Mesenchymal stem cell (in vitro differentiated cells and primary cell): ENCODE measurements at regions not wholly inside any gene's neighbourhood (a gene's known extent, or its start where the extent isn't known, plus 50 kb on each side); places are given as distances from the start of the nearest gene placed in this dataset.
"Not testable (repeated sequence)": the region's sequence is repeated elsewhere in the genome, so short reads cannot be mapped to it uniquely, and the experiment has no call there.

Experiments
- DNase-seq: peaks from one replicate; pipeline ENCODE4 v3.0.0-alpha.2; 2013
- H2AFZ ChIP-seq: one replicate; pipeline ENCODE4 v1.6.1; 2013; ENCODE audit warnings: low read depth, mild to moderate bottlenecking, control low read depth, inconsistent platforms, low read length, moderate library complexity
- H2AK5ac ChIP-seq: 2 replicates; pipeline ENCODE4 v1.6.1; 2013; ENCODE audit warnings: low read length, moderate library complexity, mild to moderate bottlenecking, inconsistent platforms; ENCODE audit not compliant: severe bottlenecking
- H2BK120ac ChIP-seq: one replicate; pipeline ENCODE4 v1.6.1; 2013; ENCODE audit warnings: low read depth, mild to moderate bottlenecking, inconsistent platforms, low read length, moderate library complexity
- H2BK12ac ChIP-seq, 2 experiments: one replicate each; pipeline ENCODE4 v1.6.1; 2013; ENCODE audit warnings: inconsistent platforms in 2 of 2, low read length in 2 of 2, mild to moderate bottlenecking in 2 of 2, moderate library complexity in 2 of 2, control low read depth in 1 of 2
- H2BK15ac ChIP-seq: one replicate; pipeline ENCODE4 v1.6.1; 2013; ENCODE audit warnings: mild to moderate bottlenecking, low read depth, inconsistent platforms; ENCODE audit not compliant: poor library complexity, severe bottlenecking
- H2BK5ac ChIP-seq: 2 replicates; pipeline ENCODE4 v1.6.1; 2013; ENCODE audit warnings: low read depth, mild to moderate bottlenecking, low read length, control low read depth, inconsistent platforms; ENCODE audit not compliant: poor library complexity, severe bottlenecking
- H3K14ac ChIP-seq, 2 experiments: one replicate each; pipeline ENCODE4 v1.6.1; 2013; ENCODE audit warnings: inconsistent platforms in 2 of 2, low read length in 2 of 2, control low read depth in 1 of 2, mild to moderate bottlenecking in 1 of 2, moderate library complexity in 1 of 2
- H3K18ac ChIP-seq, 2 experiments: one replicate each; pipeline ENCODE4 v1.6.1; 2013; ENCODE audit warnings: inconsistent platforms in 2 of 2, low read length in 2 of 2, control low read depth in 1 of 2, low read depth in 1 of 2, mild to moderate bottlenecking in 1 of 2
- H3K23ac ChIP-seq, 2 experiments: one replicate each; pipeline ENCODE4 v1.6.1; 2013; ENCODE audit warnings: inconsistent platforms in 2 of 2, low read length in 2 of 2, mild to moderate bottlenecking in 2 of 2, moderate library complexity in 2 of 2, control low read depth in 1 of 2
- H3K27ac ChIP-seq: 2 replicates; pipeline ENCODE4 v1.5.1; 2013; ENCODE audit warnings: mild to moderate bottlenecking, moderate library complexity, low read length, control low read depth, inconsistent platforms; ENCODE audit not compliant: poor library complexity, severe bottlenecking
- H3K27me3 ChIP-seq, 2 experiments: 2 replicates each; pipeline versions ENCODE4 v1.6.1 to v1.7.0; 2013; ENCODE audit warnings: low read length in 2 of 2, mild to moderate bottlenecking in 2 of 2, moderate library complexity in 2 of 2, control low read depth in 1 of 2, inconsistent platforms in 1 of 2; ENCODE audit not compliant: control insufficient read depth in 1 of 2, insufficient read depth in 1 of 2
- H3K36me3 ChIP-seq, 2 experiments: 2 replicates each; pipeline versions ENCODE4 v1.6.1 to v1.7.0; 2013; ENCODE audit warnings: low read length in 2 of 2, control low read depth in 1 of 2, inconsistent platforms in 1 of 2, low read depth in 1 of 2, mild to moderate bottlenecking in 1 of 2; ENCODE audit not compliant: insufficient read depth in 2 of 2, control insufficient read depth in 1 of 2
- H3K4ac ChIP-seq, 2 experiments: one replicate each; pipeline ENCODE4 v1.6.1; 2013; ENCODE audit warnings: inconsistent platforms in 2 of 2, low read length in 2 of 2, mild to moderate bottlenecking in 2 of 2, moderate library complexity in 2 of 2, control low read depth in 1 of 2, low read depth in 1 of 2
- H3K4me1 ChIP-seq: 2 replicates; pipeline ENCODE4 v1.6.1; 2013; ENCODE audit warnings: low read depth, low read length, control low read depth; ENCODE audit not compliant: control insufficient read depth, insufficient read depth
- H3K4me2 ChIP-seq: 2 replicates; pipeline ENCODE4 v1.6.1; 2013; ENCODE audit warnings: low read length, mild to moderate bottlenecking, inconsistent platforms; ENCODE audit not compliant: poor library complexity, severe bottlenecking
- H3K4me3 ChIP-seq, 2 experiments: 2 replicates each; pipeline versions ENCODE4 v1.5.1 to v1.7.0; 2013; ENCODE audit warnings: low read length in 2 of 2, mild to moderate bottlenecking in 2 of 2, control low read depth in 1 of 2, low read depth in 1 of 2; ENCODE audit not compliant: insufficient read depth in 1 of 2
- H3K79me1 ChIP-seq: replicated peaks from 2 replicates; pipeline ENCODE4 v1.6.1; 2013; ENCODE audit warnings: mild to moderate bottlenecking, control low read depth, low read length, inconsistent platforms; ENCODE audit not compliant: poor library complexity, severe bottlenecking
- H3K9ac ChIP-seq: 2 replicates; pipeline ENCODE4 v1.7.0; 2013; ENCODE audit warnings: mild to moderate bottlenecking, low read length, moderate library complexity
- H3K9me3 ChIP-seq: 2 replicates; pipeline ENCODE4 v1.7.0; 2013; ENCODE audit warnings: mild to moderate bottlenecking, low read length; ENCODE audit not compliant: control insufficient read depth
- H4K8ac ChIP-seq: one replicate; pipeline ENCODE4 v1.6.1; 2013; ENCODE audit warnings: inconsistent platforms, mild to moderate bottlenecking, low read length, moderate library complexity
- H4K91ac ChIP-seq: one replicate; pipeline ENCODE4 v1.6.1; 2013; ENCODE audit warnings: mild to moderate bottlenecking, low read length, inconsistent platforms
- WGBS: methylation state at CpG from one replicate; pipeline ENCODE4 v1.1.7; 2013; ENCODE audit warnings: mixed read lengths; 5-methylcytosine and 5-hydroxymethylcytosine counted together

GRCh38 chr3:63736757-63737156 lies 82.3 kb upstream of the C3orf49 start:
- H2BK120ac ChIP-seq, H3K36me3 ChIP-seq, H3K79me1 ChIP-seq, H3K4me3 ChIP-seq, H4K8ac ChIP-seq, H3K14ac ChIP-seq, H2AK5ac ChIP-seq, H2AFZ ChIP-seq, H3K9ac ChIP-seq, H2BK15ac ChIP-seq, H3K4me2 ChIP-seq, H3K27me3 ChIP-seq, H2BK12ac ChIP-seq, H4K91ac ChIP-seq, H3K27ac ChIP-seq, H3K4ac ChIP-seq, DNase-seq, H3K4me1 ChIP-seq, H3K23ac ChIP-seq, H3K18ac ChIP-seq, H3K9me3 ChIP-seq, H2BK5ac ChIP-seq: not testable (repeated sequence)
- no CpG with 5 or more reads among the region's 2 CpGs for whole genome bisulfite sequencing

GRCh38 chr3:63738577-63738976 lies 80.5 kb upstream of the C3orf49 start:
- not testable (repeated sequence) for H3K4ac ChIP-seq, H3K36me3 ChIP-seq, H3K79me1 ChIP-seq, H3K18ac ChIP-seq, H2AFZ ChIP-seq, H3K27me3 ChIP-seq, H2AK5ac ChIP-seq, H2BK120ac ChIP-seq, H2BK15ac ChIP-seq, H3K23ac ChIP-seq, DNase-seq, H3K4me1 ChIP-seq, H2BK12ac ChIP-seq, H3K9ac ChIP-seq, H3K14ac ChIP-seq, H4K91ac ChIP-seq, H4K8ac ChIP-seq, H2BK5ac ChIP-seq, H3K9me3 ChIP-seq, H3K4me3 ChIP-seq, H3K4me2 ChIP-seq, H3K27ac ChIP-seq
- no CpG with 5 or more reads among the region's 3 CpGs for WGBS

GRCh38 chr3:63739474-63739873 lies 79.6 kb upstream of the C3orf49 start:
- Histone ChIP-seq H3K4me3 (no peak overlapping the region), H3K4ac (no peak overlapping the region), H3K9me3 (no peaks in the 10 kb centered on the region), H2BK12ac (no peak overlapping the region), H3K36me3 (no peaks in the 10 kb centered on the region), H3K27ac (no peak overlapping the region), H4K8ac (no peak overlapping the region), H3K18ac (no peak overlapping the region), H3K79me1 (no peaks in the 10 kb centered on the region), H2AFZ (no peak overlapping the region), H2BK120ac (no peak overlapping the region), H2BK5ac (no peak overlapping the region), H3K23ac (no peak overlapping the region), H2AK5ac (no peak overlapping the region), H4K91ac (no peak overlapping the region), H3K27me3 (no peaks in the 10 kb centered on the region), H3K4me1 (no peaks in the 10 kb centered on the region), H3K14ac (no peak overlapping the region), H2BK15ac (no peak overlapping the region), H3K4me2 (no peak overlapping the region), H3K9ac (no peak overlapping the region)
- WGBS: 20% methylated on average over 1 of the region's 1 CpG
- DNase-seq: no peak

- Histone ChIP-seq H3K4me3 (no peak overlapping the region), H2AK5ac (no peak overlapping the region), H3K18ac (no peak overlapping the region), H3K14ac (no peak overlapping the region), H3K4me1 (no peaks in the 10 kb centered on the region), H3K4ac (no peak overlapping the region), H4K91ac (no peak overlapping the region), H3K27ac (no peak overlapping the region), H3K36me3 (no peaks in the 10 kb centered on the region), H2BK120ac (no peak overlapping the region), H2AFZ (no peak overlapping the region), H2BK12ac (no peak overlapping the region), H3K23ac (no peak overlapping the region), H2BK15ac (no peak overlapping the region), H3K79me1 (no peaks in the 10 kb centered on the region), H3K4me2 (no peak overlapping the region), H4K8ac (no peak overlapping the region), H3K9ac (no peak overlapping the region), H3K27me3 (no peaks in the 10 kb centered on the region), H2BK5ac (no peak overlapping the region), H3K9me3 (no peaks in the 10 kb centered on the region)
- DNase-seq: no peak
These were observed 79.0 kb upstream of the C3orf49 start for GRCh38 chr3:63740116-63740515.
